DMS153 treated with DMSO at 0.1 percent for 48 hours (cell line): ENCODE measurements at regions not wholly inside any gene's neighbourhood (a gene's known extent, or its start where the extent isn't known, plus 50 kb on each side); places are given as distances from the start of the nearest gene placed in this dataset.

ENCODE experiments used
- DNase-seq: peaks from one replicate; lab custom pipeline; 2025; ENCODE audit not compliant: unreplicated experiment; lab: John Stamatoyannopoulos, UW

DNA sequence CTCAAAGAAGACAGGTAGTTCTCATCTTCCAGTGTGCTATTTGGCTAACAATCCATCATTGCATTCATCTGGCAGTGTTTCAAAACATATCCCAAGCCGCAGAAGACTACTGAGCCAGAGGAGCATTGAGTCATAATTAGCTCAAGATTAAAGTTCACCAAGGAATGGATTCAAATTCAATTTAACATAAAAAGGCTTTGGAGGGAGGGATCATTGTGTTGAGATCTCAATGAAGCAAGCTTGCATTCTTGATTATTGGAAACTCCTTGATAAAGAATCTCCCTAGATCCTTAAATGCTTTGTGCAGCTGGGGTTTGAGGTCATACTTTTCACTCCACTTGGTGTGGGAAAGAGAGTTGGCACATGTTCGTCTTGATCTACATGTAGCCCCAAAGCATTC is 142.8 kb upstream of the SEMA3A start:
- no peak for DNase-seq

DNA sequence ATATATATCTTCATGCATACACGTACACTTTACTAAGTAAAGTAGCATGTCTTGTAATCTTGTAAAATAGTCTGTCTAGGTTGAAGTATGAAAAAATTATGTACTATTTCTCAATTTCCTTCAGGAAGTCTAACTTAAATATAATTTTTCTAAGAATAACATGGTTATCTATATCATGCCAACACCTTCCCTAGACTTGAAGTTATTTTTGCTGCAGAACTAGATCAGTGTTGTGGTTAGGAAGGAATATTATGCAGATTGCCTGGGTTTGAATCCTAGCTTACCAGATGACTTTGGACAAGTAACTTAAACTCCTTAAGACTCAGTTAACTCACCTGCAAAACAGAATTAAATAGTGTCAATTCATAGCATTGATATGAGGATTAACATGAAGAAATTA is 142.2 kb upstream of the SEMA3A start:
- DNase-seq, result no peak

DNA sequence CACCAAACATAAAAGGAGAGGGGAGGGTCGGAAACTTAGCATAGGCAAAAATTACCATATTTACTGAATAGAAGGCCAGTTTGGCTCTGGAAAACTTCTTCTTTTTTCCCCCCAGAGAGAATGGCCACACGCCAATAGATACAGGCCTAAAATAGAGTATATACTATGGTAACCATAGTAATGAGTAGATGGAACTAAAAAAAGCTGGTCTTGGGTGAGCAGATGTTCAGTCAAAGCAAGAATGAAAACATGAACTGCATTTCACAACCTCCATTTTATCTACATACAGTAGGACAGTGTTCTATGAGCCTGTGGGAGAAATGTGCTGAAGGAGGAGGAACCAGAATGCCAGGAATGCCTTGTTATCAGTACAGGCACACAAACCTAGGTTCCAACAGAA is 141.7 kb upstream of the SEMA3A start:
- no peak for DNase-seq

DNA sequence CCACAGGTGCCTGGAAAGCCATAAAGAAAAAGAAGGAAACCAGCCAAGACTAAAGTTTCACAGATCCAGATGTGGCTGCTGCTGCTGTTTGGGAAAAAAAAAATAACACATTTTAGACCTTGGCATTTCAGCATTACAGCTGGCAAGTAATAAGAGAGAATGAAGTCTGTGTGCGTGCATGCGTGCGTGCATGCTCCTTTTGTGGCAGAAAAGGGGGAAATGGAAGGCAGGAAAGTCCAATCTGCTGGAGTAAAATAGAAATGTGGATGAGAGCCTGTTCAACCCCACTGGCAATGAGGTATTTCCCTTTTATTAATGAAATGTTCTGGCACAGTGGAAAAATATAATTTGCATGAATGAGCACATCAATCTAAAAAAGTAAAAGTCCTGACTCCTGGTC is 137.0 kb upstream of the SEMA3A start:
- DNase-seq, result no peak

DNA sequence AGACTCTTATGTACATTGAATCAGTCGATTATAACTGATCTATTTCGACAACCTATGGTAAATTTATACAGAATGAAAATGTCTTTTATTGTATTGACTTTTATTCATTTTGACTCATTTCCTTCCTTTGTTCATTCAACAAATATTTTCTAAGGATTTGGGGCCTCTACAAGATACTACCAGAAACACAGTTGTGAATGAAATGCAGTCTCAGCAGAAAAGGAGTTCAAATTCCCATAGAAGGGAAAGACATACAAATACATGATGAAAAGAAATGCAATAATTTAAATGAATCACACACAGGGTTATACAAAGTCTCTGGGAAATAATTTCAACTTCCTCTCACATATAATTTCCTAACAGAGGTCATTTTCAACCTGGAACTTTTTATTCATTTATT is 134.0 kb upstream of the SEMA3A start:
- DNase-seq, result no peak

DNA sequence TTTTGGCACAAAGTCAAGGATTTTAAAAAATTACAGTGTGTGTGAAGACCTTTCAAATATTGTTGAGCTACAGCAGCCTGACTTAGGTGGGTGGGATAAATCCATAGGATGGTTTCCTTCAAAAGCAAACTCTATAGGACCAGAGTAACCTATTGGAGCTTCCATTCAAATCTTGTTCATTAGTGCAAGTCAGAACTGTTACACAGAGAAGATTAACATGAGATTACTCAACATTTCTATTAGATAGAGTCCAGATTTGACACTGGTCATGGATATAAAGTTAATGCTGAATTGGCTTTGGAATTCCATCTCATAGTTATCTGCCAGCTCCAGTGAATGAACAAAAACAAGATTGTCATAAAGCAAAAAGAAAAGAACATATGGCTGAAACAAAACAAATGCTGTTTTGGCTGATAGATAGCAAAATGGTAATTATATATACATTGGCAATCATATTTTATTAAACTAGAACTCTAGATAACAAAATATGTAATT is 129.6 kb upstream of the SEMA3A start:
- no peak for DNase-seq

DNA sequence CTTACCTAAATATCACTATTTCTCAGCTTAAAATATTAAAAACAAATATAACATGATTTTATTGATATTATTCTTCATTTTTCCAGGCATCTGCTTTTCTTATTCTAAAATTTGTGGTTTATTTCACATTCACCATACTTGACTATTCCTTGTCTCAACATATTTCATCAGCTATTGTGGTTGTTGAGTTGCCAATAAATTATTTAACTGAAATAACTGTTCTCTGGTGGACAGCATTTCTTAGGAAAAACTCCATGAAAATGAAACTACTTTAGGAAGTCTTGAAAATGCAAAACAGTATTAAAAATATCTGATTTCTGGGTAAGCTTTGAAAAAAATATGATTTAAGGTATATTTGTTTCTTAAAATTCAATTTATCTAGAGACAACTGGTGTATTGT is 122.9 kb upstream of the SEMA3A start:
- DNase-seq, result no peak

DNA sequence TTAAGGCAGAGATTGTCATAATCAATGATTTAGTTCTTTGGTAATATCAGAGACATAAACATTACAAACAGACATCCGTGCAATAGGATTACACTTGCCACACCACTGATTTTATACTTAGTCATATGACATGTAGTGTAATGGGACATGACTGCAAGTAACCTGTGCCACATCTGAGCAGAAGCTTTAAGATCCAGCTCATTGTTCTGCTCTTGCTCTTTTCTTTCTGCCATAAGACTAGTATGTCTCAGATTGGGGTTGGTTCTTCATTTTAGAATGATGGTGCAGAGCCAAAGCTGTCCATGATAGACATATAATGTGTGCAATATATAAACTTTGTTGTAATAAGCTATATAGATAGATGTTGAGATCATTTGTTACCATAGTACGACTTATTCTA is 119.7 kb upstream of the SEMA3A start:
- DNase-seq, result no peak

DNA sequence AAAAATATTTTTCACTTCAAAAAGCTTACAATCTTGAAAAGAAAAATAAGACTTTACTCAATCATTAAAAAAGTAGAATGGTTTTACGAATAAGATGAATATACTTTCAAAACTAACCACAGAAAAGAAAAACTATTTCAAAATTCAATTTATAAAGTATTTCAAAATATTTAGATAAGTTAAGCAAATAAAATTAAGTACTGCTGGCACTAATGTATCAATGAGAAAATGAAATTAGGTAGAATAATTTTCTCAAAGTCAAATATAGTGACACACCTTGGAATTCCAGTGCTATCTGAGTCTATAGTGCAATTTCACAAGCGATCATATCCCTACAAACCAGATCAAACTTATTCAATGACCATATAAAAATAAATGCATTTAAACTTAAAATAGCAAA is 109.8 kb upstream of the SEMA3A start:
- DNase-seq, result no peak

DNA sequence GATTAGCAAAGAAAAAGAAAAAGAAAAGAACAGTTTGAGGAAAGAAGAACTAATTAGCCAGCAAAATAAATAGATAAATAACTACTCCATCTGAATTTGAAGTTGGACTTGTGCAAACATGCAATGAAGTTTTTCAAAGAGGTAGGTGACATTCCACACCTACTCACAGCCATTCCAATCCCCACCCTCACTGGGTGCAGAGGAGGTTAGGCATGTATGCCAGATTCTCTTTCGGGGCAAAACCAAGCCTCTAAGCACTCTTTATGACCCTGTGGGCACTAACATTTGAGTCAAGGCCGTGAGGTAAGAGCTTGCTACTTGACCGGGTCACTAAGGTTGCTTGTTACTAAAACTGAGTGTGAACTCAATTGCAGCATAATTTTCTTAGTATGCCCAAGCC is 108.4 kb upstream of the SEMA3A start:
- no peak for DNase-seq

DNA sequence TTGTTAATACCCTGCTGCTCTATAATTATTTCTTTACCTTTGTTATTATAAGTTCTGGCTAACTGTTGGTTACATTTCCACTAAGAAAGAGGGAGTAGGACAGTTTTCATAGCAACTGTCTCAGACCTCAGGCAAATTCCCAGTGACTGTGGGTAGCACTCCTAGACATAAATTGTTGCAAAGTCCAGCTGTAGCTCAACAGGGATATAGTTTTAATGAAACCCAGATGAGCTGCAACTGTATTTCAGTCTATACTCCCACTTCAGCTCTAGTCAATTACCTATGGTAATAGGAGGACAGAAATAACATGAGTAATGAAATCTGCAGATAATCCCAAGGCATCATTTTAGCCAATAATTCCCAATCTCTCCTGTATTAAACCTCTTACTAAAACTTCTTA is 103.0 kb upstream of the SEMA3A start:
- DNase-seq, result no peak

DNA sequence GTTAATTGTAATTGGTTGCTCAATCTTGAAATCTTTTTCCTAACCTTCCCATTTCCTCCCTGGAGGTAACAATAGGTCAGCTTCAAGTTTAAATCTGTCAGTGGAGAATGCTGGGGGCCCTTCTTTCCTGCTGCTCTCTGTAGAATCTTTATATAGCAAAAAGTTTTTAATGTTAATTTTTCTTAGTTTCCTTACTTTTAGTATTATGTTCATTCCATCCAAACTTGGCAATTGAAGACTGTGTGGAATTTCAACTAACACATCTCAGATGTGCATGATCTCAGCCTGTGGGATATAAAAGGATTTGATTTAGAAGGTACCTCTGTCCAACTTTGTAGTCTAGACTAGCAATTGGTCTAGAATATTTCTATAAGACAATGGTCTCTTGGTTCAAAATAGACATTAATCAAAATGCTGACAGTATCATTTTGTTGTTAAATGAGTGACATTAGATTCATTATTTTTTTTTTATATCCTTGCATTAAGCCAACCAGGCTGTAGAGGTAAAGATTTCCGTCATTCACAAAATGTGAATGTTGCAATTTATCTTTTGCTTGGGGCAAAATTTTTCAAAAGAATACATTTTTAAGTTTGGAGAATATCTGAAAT is 100.4 kb upstream of the SEMA3A start:
- no peak for DNase-seq

DNA sequence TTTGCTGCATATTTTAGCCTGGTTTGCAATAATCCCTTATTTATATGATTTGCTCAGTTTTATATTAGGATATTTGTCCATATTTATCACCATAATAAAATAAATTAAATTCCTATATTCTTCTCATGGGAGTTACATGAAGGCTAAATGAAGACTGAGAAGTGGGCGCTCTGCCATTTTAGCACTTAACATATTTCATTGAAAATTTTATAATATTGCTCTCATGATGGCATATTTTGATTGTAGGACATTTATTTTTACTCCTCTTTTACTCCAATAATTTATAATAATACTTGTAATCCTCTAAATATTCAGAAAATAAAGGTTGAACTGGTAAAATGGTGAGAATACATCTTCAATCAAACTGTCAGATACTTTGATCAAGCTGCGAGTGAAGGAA is 99.8 kb upstream of the SEMA3A start:
- no peak for DNase-seq

DNA sequence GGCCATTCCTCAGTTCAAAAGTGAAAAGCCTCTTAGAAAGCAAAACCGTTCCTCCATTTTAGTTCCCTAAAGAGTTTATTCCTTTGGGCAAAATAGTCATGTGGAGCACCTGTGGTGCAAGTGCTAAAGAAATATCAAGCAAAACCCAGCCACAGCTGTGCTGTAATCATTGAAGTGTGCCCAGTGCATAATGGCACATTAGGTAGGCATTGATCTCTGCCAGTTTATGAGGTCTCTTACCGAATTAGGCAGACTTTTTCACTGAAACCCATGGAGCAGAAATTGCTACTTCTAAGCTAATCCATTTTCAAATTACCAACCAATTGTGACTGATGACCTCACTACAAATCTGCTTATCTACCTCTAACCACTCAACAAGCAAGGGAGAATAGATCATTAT is 97.2 kb upstream of the SEMA3A start:
- DNase-seq, result no peak

DNA sequence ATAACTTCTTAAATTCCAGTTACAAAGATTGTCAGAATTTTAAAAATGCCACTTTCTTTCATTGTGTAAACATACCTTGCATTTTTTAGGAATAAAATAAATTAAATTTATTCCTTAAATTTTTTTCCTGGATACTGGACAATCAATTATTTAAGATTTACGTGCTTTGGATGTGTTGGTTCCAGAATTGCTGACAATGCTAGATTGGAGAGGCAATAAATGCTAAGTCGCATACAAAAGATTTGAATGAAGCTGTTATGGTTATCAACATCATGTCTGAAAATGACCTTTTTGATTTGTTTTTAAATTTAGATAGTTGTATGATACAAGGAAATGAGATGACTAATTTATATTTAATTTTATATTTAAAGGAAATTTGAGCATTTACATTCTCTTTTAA is 89.2 kb upstream of the SEMA3A start:
- DNase-seq, result no peak

DNA sequence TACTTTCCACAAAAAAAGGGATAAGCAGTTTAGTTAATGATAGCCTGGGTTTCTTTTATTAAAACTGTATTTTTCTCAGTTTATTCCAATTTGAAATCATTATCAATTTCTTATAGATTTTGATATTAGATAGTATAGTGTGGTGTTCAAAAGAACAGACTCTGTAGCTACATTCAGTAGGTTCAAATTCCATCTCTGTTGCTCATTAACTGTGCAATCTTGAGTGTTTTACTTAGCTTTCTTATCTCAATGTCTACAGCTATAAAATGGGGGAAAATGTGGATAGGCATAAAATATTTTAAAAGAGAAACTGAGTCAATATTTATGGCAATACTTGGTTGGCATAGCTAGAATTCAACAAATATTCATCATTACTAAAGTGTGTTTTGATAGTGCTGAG is 86.9 kb upstream of the SEMA3A start:
- no peak for DNase-seq

DNA sequence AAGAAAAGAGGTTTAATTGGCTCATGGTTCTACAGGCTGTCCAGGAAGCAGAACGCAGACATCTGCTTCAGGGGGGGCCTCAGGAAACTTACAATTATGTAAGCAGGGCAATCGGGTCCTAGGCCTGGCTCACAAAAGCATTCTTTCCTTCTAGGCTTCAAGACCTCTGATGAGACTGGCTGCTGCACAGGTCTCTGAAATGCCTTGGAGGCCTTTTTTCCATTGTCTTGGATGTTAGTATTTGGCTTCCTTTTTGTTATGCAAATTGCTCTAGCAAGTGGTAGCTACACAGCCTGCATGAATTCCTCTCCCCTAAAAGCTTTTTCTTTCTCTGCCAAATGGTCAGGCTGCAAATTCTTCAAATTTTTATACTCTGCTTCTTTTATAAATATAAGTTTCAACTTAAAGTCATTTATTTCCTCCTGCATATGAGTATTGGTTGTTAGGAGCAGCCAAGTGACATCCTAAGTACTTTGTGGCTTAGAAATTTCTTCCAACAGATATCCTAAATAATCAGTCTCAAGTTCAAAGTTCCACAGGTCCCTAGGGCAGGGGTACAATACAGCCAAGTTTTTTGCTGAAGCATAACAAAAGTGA is 83.1 kb upstream of the SEMA3A start:
- DNase-seq, result no peak

DNA sequence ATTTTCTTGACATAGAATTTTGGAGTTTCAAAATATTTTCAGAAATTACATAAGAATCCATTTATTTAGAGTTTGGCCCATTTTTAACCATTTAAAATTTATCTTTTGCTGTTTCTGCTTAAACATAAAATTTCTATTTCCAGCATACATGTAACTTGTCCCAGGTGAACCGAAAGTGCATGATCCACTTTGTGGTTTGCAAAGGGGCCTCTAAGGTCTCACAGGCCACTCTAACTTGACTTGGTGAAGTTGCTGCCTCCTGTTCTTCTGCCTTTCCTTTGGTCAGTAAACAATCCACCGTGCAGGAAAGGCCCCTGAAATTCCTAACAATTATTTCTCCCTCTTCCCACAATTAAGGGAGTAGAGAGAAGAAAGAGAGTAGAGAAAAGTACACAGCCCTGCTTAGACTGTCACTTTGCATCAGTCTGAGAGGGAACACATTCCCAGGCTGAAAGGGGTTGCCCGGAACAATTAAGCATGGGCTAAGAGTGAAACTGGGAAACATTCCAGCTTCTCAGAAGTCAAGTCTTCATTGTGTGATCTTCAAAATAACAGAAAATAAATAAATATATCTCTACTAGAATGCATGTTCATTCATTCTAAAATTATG is 79.5 kb upstream of the SEMA3A start:
- no peak for DNase-seq

DNA sequence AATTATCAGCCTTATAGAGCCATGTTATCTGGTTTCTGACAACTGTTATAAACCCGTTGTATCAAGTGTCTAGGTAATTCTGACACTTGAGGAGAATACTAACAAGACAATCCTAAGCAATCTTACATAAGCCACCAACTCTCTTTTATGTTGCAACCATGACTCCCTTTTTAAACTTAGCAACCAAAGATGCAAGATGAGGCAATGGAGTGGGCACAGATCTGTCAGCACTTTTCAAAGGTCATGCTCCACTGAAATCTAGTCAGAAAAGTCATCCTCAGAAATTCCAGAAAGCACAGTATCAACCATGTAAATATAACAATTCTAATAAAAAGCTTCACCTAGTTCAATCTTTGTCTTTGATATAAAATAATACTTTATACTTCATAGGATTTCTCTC is 77.0 kb upstream of the SEMA3A start:
- no peak for DNase-seq

DNA sequence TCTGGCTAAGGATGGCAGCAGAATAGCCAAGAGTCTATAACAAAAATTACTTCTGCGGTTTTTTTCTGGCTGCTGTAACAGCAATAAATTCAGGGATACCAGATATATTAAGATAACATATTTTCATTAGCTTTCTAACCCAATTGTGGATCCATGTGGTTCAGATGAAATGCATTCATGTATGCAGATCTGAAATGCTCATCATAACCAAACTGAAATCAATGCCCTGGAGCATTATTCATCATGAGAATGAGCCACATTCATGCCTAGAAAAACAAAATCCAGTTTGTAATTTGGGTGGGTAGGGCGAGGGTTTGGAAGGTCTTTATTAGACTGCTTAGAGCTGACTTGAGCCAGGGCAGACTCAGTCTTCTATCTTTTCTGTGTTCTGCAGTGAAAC is 69.8 kb upstream of the SEMA3A start:
- no peak for DNase-seq

DNA sequence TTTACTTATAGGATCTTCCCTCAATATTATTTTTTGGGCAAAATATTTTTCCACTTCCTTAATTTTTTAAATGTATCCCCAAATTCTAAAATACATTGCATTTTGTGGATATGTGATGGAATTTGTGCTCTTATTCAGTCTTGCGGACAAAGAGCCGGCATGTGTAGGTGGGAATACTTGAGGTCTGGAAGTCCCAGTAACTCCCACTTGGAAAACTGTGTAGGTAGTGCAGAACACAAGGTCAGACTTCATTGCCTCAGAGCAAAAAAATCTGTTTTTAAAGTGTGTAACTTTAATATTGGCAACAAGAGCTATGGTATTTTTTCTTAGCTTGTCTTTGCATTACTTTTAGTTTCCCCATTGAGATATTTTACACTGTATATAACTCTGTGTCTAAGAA is 68.5 kb upstream of the SEMA3A start:
- no peak for DNase-seq

DNA sequence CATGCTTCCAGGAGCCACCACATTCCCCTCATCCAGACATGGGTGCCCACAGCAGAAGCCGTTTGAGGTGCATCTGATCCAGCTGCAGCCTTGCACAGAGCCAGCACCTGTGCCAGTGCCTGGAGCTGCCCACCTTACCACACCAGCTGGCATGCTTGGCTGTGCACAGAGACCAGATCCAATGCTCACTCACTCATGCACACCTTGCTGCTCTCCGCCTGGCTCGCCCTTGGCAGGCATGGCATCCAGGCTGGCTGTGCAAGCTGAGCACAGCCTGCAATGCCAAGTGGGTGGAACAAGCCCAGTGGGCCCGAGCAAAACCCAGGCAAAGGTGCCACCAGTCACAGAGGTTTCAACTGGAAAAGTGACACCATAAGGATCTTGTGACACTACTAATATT is 66.9 kb upstream of the SEMA3A start:
- no peak for DNase-seq

DNA sequence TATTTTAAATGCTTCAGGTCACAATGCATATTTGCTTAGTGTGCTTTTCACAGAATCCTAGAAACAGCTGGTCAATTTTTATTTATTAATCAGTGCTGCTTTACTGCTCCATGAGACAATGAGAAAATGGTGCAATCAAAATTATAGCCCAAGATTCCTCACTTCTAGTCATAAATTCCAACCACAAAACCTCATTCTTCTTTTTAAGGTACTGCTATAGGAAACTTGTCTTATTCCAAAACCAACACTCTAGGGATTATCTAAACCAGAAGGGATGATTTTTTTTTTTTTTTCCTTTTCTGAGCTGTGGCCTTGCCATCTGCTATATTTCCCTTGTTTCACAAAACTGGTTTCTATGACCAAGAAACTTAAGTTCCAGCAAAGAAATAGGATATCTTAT is 64.0 kb upstream of the SEMA3A start:
- DNase-seq, result no peak
